ENCODE measurements at regions not wholly inside any gene's neighbourhood (a gene's known extent, or its start where the extent isn't known, plus 50 kb on each side); places are given as distances from the start of the nearest gene placed in this dataset.

- DNase-seq (ENCODE audit: low spot score): no peak
Observed at GRCh38 chr2:160632084-160632975, 138.7 kb upstream of the RBMS1 start.

GRCh38 chr2:160634436-160634835 lies 140.8 kb upstream of the RBMS1 start:
- no peak for DNase-seq (ENCODE audit: low spot score)

- no peak for DNase-seq (ENCODE audit: low spot score)
Observed at GRCh38 chr2:160635488-160635887, 141.9 kb upstream of the RBMS1 start.

DNA sequence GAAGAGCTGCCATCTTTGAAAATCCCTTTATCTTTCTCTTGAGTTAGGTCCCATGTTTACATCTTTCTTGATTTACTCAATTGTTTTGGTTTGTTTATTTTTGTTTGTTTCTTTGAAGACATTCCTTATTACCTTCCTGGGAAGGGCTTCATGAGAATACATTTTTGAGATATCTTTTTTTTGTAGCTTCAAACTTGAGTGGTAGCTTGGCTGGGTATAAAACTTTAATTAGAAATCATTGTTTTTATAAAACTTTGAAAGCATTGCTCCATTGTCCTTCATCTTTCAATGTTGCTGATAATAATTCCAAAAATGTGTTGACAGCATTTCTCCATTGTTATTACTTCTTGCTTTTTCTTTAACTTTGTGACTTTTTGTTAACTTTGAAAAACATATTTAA lies 145.9 kb upstream of the RBMS1 start:
- DNase-seq (ENCODE audit: low spot score): no peak

DNA sequence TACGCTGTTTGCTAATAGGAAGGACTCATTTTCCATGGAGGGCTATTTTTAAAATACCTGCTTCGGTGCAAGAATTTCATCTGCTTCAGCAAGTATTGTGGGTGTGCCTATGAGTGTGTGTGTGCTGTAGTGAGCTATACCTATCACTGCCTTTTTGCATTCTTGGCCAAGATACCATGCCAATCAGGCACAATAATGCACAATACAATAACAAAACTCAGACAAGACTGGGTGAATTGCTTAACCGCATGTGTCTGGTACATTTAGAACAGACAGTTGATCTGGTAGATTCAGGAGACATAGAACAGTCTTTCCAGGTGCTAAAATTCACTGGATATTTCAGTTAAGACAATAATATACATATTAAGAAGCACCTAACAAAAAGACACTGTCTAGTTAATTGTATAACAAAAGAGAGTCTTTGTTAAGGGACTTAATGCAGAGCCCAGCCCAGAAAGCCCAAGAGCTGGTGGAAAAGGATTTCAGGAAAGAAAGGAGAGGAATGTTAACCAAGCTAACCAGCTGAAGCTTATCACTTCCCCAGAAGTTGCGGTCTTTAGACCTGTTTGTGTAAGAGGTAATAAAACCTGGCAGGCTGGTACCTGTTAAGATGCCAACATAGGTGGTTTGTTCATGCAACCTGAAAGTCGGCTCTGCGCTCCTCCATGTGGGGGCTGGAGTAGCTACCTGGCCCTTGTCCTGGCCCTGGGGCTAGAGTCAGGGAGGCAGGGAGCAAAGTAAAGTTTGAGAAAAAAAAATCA lies 153.3 kb upstream of the RBMS1 start:
- DNase-seq (ENCODE audit: low spot score): no peak

GRCh38 chr2:160647967-160648685 lies 154.5 kb upstream of the RBMS1 start:
- no peak for DNase-seq (ENCODE audit: low spot score)

DNA sequence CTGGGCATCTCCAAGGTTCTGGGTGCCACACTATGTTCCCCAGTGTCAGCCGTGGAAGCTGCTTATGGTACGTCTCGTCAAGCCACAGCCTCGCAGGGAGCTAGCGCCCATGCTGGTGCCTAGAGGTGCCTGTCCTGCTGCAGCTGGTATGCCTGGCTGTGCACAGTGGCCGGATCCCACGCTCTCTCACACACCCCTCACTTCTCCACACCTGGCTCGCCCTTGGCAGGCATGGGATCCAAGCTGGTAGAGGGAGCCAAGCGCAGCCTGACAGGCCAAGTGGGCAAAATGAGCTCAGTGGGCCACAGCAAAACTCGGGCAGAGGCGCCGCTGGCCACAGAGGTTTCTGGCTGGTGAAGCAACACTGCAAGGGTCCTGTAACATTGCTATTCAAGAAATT lies 156.1 kb upstream of the RBMS1 start:
- DNase-seq (ENCODE audit: low spot score): no peak

DNA sequence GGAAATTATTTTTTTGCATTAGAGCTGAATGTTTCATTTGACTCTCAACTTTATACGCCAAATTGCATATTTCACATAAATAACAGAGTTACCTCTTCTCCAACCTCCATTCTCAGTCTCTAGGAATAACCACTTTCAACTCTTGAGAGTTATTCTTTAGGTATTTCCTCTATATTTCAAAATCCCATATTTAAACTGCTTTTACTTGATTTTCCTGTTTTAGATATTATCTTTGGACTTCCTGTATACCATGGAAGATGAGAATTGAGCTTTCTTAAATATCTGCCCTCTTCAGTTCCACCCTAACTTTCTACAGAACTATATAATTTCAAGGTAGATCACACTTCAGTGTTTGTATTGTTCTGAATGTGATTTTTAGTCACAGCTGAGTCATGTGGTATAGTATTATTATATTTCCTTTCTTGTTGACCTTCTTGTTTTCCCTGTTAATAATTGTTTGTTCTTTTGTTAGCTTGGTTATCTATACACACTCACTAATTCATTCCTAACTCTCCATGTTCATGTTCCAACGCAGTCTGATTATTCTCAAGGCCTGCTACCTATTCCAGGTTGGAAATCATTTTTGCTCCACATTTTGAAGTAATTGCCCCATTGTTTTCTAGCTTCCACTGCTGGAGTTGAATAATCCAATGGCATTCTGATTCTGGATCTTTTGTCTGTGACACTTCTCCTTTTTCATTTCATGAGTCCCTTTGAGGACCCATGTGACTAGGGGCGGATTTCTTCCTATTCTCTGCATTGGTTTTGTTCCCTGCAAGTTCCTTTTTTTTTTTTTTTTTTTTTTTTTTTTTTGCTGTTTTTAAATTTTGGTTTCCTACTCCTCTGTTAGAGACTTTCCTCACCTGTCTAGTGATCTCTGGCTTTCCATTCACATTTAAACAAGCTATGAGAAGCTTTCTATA lies 156.8 kb upstream of the RBMS1 start:
- no peak for DNase-seq (ENCODE audit: low spot score)

GRCh38 chr2:160651416-160652200 lies 158.0 kb upstream of the RBMS1 start:
- DNase-seq (ENCODE audit: low spot score): peak; percentile 80

DNA sequence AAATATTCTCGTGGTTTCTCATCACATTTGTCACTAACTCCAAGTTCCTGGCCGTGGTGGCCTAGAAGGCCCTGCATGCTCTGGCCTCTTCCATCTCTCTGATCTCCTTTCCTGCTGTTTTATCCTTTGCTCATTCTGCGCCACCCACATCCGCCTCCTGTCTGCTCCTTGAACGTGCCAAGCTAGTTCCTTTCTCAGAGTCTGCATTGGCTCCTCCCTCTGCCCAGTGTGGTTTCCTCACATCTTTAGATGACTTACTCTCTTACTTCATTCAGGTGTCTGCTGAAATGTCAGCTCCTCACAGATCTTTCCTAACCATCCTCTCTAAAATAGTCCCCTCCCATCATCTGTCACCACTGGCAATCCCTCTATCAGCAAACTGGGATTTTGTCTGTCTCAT lies 158.6 kb upstream of the RBMS1 start:
- DNase-seq (ENCODE audit: low spot score): no peak

DNA sequence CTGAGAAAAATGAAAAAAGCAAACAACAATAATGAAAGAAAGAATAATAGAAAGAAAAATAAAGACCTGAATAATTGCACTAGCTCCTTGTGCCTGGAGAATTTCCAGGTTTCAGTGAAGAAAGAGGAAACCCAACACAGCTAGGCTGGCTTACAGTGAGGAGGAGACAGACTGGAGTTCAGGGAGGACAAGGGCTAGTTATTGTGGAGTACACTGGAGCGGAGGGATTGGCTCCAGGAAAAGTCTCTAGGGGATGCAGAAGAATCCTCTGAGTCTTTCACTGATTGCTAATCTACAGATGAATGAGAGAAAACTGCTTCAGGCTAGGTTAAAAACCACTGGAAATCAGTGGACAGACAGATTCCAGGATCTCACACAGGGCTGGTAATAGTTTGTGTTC lies 163.6 kb upstream of the RBMS1 start:
- DNase-seq (ENCODE audit: low spot score): no peak

DNA sequence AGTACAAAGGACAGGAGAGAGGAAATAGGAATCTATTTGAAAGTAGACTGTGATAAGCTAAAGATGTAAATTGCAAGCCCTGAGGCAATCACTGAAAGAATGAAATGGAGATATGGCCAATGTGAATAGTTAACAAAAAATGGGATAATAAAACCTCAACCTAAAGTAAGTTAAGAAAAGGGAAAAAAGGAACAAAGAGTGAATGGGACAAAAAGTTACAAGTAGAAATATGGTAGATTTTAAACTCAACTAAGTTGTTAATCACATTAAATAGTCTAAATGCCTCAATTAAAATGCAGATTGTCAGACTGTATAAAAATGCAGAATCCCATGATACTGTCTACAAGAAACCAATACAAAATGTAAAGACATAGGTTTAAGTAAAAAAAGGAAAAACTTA lies 165.2 kb upstream of the RBMS1 start:
- no peak for DNase-seq (ENCODE audit: low spot score)

GRCh38 chr2:160660741-160661140 lies 167.1 kb upstream of the RBMS1 start:
- DNase-seq (ENCODE audit: low spot score): no peak

GRCh38 chr2:160664603-160665140 lies 171.1 kb upstream of the RBMS1 start:
- DNase-seq (ENCODE audit: low spot score): no peak

GRCh38 chr2:160666154-160667060 lies 172.8 kb upstream of the RBMS1 start:
- no peak for DNase-seq (ENCODE audit: low spot score)

DNA sequence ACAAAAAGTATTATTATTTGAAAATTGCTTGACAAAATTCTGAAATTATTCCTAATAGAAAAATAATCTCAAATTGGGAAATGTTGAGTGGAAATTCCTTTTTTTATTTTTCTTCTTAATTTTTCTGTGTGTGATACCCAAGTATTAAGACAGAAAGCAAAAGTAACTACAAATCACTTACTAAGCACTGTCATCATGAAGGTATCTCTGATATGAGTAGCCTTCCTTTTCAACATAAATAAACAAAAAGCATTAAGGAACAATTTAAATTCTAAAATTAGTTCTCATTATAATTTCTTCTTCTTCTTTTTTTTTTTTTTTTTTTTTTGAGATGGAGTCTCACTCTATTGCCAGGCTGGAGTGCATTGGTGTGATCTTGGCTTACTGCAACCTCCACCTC lies 174.2 kb upstream of the RBMS1 start:
- no peak for DNase-seq (ENCODE audit: low spot score)

- no peak for DNase-seq (ENCODE audit: low spot score)
Observed at GRCh38 chr2:160670618-160671017, 177.0 kb upstream of the RBMS1 start.

GRCh38 chr2:160672211-160672610 lies 178.6 kb upstream of the RBMS1 start:
- no peak for DNase-seq (ENCODE audit: low spot score)

DNA sequence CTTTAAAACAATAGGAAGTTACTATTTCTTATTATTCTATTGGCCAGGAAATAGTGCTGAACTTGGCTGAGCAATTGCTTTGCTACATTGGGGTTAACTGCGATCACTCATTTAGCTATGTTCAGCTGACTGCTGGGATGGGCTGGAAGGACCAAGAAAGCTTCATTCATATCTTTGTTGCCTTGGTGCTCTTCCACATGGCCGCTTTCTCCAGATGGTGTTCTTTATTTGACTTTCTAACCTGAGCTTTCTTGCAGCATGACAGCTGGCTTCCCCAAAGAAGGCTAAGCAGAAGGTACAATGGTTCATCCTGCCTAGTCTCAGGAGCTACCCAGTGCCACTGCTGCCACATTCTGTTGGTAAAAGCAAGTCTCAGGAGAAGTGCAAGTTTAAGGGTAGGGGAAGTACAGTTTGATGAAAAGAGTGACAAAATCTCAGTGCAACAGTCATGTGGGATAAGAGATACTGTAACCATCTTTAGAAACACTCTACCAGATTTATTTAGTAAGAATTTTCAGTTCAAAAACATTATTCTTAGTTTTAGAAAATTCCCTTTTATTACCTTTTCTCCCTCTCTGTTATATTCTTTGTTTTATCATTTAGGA lies 180.6 kb upstream of the RBMS1 start:
- DNase-seq (ENCODE audit: low spot score): no peak
